ENCODE measurements at regions not wholly inside any gene's neighbourhood (a gene's known extent, or its start where the extent isn't known, plus 50 kb on each side); places are given as distances from the start of the nearest gene placed in this dataset.

DNA sequence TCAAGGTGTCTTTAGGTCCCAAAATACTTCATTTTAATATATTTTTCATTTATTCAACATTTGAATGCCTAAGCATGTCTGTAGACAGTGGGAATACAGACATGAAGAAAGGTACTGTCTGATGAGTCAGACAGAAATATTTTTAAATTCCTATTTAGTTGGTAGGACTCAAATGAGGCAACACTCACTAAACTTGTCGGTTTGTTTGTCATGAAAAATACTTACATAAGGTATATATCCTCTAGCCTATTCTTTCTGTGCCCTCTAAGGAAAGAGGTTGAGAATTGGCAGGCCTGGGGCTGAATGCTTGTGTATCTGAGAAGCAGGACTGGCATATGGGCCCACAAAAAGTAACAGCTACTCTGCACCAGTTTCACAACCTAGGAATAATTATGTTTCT, 423.6 kb upstream of the MDFIC2 start:
- DNase-seq: no peak
- Histone ChIP-seq H3K4me1 (peaks cover 0 to 6% (median 0%) of the 10 kb centered on the region in 4 donors), H3K9me3 (no peaks in the 10 kb centered on the region), H3K4me3 (no peak overlapping the region), H3K27me3 (no peaks in the 10 kb centered on the region), H3K36me3 (no peaks in the 10 kb centered on the region), H3K27ac (no peak overlapping the region)
- intact Hi-C loops (cut with DNase I): no loop called here
- TF ChIP-seq, protein P1, sequence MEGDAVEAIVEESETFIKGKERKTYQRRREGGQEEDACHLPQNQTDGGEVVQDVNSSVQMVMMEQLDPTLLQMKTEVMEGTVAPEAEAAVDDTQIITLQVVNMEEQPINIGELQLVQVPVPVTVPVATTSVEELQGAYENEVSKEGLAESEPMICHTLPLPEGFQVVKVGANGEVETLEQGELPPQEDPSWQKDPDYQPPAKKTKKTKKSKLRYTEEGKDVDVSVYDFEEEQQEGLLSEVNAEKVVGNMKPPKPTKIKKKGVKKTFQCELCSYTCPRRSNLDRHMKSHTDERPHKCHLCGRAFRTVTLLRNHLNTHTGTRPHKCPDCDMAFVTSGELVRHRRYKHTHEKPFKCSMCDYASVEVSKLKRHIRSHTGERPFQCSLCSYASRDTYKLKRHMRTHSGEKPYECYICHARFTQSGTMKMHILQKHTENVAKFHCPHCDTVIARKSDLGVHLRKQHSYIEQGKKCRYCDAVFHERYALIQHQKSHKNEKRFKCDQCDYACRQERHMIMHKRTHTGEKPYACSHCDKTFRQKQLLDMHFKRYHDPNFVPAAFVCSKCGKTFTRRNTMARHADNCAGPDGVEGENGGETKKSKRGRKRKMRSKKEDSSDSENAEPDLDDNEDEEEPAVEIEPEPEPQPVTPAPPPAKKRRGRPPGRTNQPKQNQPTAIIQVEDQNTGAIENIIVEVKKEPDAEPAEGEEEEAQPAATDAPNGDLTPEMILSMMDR (IDR thresholded peaks at IDR 0.05): no peak
- no peak for TF ChIP-seq EP300 (IDR thresholded peaks at IDR 0.05)
- no peak for TF ChIP-seq POLR2AphosphoS5 (IDR thresholded peaks at IDR 0.05)
- no peak for TF ChIP-seq POLR2A (IDR thresholded peaks at IDR 0.05)
- 72 to 84% methylated on average over 1 of the region's 1 CpG for WGBS, 2 donors

DNA sequence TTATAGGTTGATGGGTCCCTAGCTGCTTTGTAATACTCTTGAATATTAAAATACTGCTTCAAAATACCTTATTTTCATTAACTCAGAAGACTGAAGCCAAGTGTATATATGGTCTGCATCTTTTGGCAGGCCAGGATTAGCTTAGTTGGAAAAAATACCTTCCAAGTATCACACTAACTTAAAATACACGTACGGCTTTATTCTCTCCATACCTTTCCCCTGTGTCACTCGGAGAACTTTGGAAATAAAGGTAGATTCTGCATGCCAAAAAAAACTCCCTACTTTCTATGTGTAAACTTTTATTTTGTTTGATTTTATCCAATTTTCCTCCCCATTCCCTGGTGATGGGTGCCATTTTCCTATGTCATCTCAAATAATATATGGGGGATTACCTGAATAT, 422.3 kb upstream of the MDFIC2 start:
- intact Hi-C loops (cut with DNase I): no loop called here
- no peak overlapping the region for H3K4me3 ChIP-seq
- whole genome bisulfite sequencing, 2 donors: 95 to 96% methylated on average over 3 of the region's 3 CpGs
- TF ChIP-seq POLR2AphosphoS5 (IDR thresholded peaks at IDR 0.05) (no peak), EP300 (IDR thresholded peaks at IDR 0.05) (no peak), POLR2A (IDR thresholded peaks at IDR 0.05) (no peak)
- TF ChIP-seq, protein P1 (IDR thresholded peaks at IDR 0.05): no peak
- no peaks in the 10 kb centered on the region for H3K9me3 ChIP-seq
- no peak overlapping the region for H3K27ac ChIP-seq
- no peaks in the 10 kb centered on the region for H3K36me3 ChIP-seq
- H3K27me3 ChIP-seq: no peaks in the 10 kb centered on the region
- H3K4me1 ChIP-seq: peaks cover 0 to 6% (median 0%) of the 10 kb centered on the region in 4 donors
- no peak for DNase-seq

DNA sequence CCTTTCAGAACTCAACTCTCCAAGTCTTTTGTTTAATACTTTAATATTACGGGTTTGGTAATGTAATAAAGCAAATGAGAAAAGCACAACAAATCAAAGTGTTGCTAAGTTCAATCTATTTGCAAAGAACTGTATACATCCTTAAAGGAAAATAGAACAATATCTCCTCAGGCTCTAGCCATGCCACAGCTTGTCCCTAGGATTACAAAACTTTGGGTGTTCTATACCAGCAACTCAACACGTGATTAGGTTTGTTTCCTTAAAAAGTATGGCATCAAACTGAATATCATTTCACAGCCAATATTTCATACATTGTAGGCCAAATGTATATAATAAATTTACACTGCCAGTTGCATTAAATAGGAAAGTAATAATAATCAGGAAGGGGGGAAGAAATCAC, 418.6 kb upstream of the MDFIC2 start:
- Histone ChIP-seq H3K27ac (no peak overlapping the region), H3K4me1 (peaks cover 0 to 31% (median 17%) of the 10 kb centered on the region in 4 donors), H3K9me3 (no peaks in the 10 kb centered on the region), H3K27me3 (no peaks in the 10 kb centered on the region), H3K36me3 (no peaks in the 10 kb centered on the region), H3K4me3 (no peak overlapping the region)
- no peak for DNase-seq
- WGBS, 2 donors: 91 to 94% methylated on average over 2 of the region's 2 CpGs
- TF ChIP-seq, protein P1 (IDR thresholded peaks at IDR 0.05): no peak
- TF ChIP-seq POLR2AphosphoS5 (IDR thresholded peaks at IDR 0.05): no peak
- TF ChIP-seq EP300 (IDR thresholded peaks at IDR 0.05): no peak
- TF ChIP-seq POLR2A (IDR thresholded peaks at IDR 0.05): no peak
- intact Hi-C loops (cut with DNase I): no loop called here

DNA sequence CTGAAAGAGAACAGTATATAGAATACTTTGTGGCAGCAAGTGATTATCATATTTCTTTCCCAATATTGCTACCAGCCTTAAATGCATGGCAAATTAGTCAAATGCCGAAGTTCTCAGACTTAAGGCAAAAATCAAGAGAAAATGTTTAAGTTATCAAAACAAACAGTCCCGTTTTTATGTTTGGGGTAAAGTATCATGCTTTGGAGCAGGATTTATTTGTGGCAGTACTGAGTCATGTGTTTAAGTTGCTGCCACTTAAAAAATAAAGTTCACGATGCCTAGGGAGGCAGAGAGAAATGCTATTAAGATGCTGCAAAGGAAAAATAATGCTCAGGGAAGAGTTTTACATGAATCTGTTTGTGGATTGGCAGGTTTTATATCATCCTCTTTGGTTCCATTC, 417.4 kb upstream of the MDFIC2 start:
- TF ChIP-seq POLR2A (IDR thresholded peaks at IDR 0.05) (no peak), POLR2AphosphoS5 (IDR thresholded peaks at IDR 0.05) (no peak), EP300 (IDR thresholded peaks at IDR 0.05) (no peak)
- TF ChIP-seq, protein P1 (IDR thresholded peaks at IDR 0.05): no peak
- no peak overlapping the region for H3K27ac ChIP-seq
- no peak overlapping the region for H3K4me3 ChIP-seq
- no peaks in the 10 kb centered on the region for H3K9me3 ChIP-seq
- 68 to 81% methylated on average over 3 of the region's 3 CpGs for WGBS, 2 donors
- H3K36me3 ChIP-seq: no peaks in the 10 kb centered on the region
- H3K4me1 ChIP-seq: peaks cover 0 to 30% (median 17%) of the 10 kb centered on the region in 4 donors
- DNase-seq: no peak
- no peaks in the 10 kb centered on the region for H3K27me3 ChIP-seq
- intact Hi-C loops (cut with DNase I): loop anchor here (10.0 kb wide), 1 partner anchor 215 kb away; no protein-coding TSS in a partner anchor

DNA sequence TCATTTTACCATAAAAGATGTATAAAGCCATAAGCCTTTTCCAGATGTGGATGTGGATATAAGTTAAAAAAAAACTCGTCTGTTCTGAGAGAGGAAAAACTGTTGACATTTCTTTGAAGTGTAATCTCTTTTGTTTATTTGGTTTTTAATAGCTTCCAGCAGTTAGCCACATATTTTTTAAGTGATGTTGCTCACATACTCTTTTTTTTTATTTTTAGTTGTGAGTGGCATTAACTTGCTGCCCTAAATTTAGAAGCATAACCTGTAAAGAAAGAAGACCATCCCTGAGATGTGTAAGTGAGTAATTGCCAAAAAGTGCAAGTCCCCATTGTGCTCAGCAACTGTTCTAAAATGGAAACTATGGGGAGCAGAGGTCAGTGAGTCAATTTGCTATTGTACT, 415.9 kb upstream of the MDFIC2 start:
- no peak for DNase-seq
- WGBS, 2 donors: 4 to 46% methylated on average over 1 of the region's 1 CpG

More for the DNA sequence above, 415.9 kb upstream of the MDFIC2 start:
- H3K27ac ChIP-seq: no peak overlapping the region
- no peak for TF ChIP-seq POLR2A (IDR thresholded peaks at IDR 0.05)
- TF ChIP-seq EP300 (IDR thresholded peaks at IDR 0.05): no peak
- no peak for TF ChIP-seq POLR2AphosphoS5 (IDR thresholded peaks at IDR 0.05)
- TF ChIP-seq, protein P1 (IDR thresholded peaks at IDR 0.05): no peak
- H3K9me3 ChIP-seq: no peaks in the 10 kb centered on the region
- H3K4me3 ChIP-seq: no peak overlapping the region
- H3K36me3 ChIP-seq: no peaks in the 10 kb centered on the region
- intact Hi-C loops (cut with DNase I): loop anchor here (10.0 kb wide), 1 partner anchor 216 kb away; no protein-coding TSS in a partner anchor
- peaks cover 0 to 30% (median 17%) of the 10 kb centered on the region in 4 donors for H3K4me1 ChIP-seq
- no peaks in the 10 kb centered on the region for H3K27me3 ChIP-seq

Data from sigmoid colon (tissue), 6 donors.